ENCODE measurements at regions not wholly inside any gene's neighbourhood (a gene's known extent, or its start where the extent isn't known, plus 50 kb on each side); places are given as distances from the start of the nearest gene placed in this dataset.

- TF ChIP-seq USF2 (IDR thresholded peaks at IDR 0.05): no peak
- no peak for TF ChIP-seq CTCF (IDR thresholded peaks at IDR 0.05)
- no peak for TF ChIP-seq EP300 (IDR thresholded peaks at IDR 0.05)
- TF ChIP-seq NR3C1 (IDR thresholded peaks at IDR 0.05): no peak
These were observed 761.8 kb upstream of the ZNF608 start for GRCh38 chr5:125508225-125508624.
